A549 (cell line): ENCODE measurements at regions not wholly inside any gene's neighbourhood (a gene's known extent, or its start where the extent isn't known, plus 50 kb on each side); places are given as distances from the start of the nearest gene placed in this dataset.

Experiments used
- ATAC-seq, 2 experiments: fragments of 200-7000 bp in 1 of 2; fragments of >200 bp in 1 of 2; cut with Nextera tagmentation in 1 of 2; cut with Tn5 transposase in 1 of 2; 3 replicates each; pipeline versions ENCODE4 v1.8.0 to v1.9.1; 2018 to 2020; ENCODE audit warnings: mild to moderate bottlenecking in 1 of 2, moderate library complexity in 1 of 2
- CTCF ChIA-PET: fragments of 300-600 bp; sonication (Branson Sonifier 250); formaldehyde crosslinking; extraction: SDS; loops from one replicate; lab custom pipeline; 2021; ENCODE audit warnings: antibody characterized with exemption, inconsistent platforms; lab: Yijun Ruan, JAX
- POLR2A ChIA-PET: fragments of 350-600 bp; formaldehyde crosslinking; extraction: SDS; loops from one replicate; lab custom pipeline; 2021; ENCODE audit warnings: antibody characterized with exemption, inconsistent platforms; lab: Yijun Ruan, JAX
- DNase-seq, 2 experiments: peaks; one replicate each; pipeline versions ENCODE4 v3.0.0 to v3.0.0-alpha.2; 2011 to 2016; ENCODE audit warnings: low read depth in 1 of 2, low spot score in 1 of 2
- FAIRE-seq: peaks from 2 replicates; lab custom pipeline; 2011; peaks lifted over from hg19 to GRCh38; lab: Jason Lieb, UNC
- H3K27ac ChIP-seq, 2 experiments: fragments of >200 bp; sonication (Bioruptor Twin); formaldehyde crosslinking; 3 replicates each; pipeline ENCODE4 v1.5.1; 2016 to 2017
- H3K4me1 ChIP-seq: fragments of >200 bp; sonication (Bioruptor Twin); formaldehyde crosslinking; 3 replicates; pipeline ENCODE4 v1.6.1; 2016
- H3K4me2 ChIP-seq: fragments of >200 bp; sonication (Bioruptor Twin); formaldehyde crosslinking; 3 replicates; pipeline ENCODE4 v1.6.1; 2016
- H3K4me3 ChIP-seq: fragments of >200 bp; sonication (Bioruptor Twin); formaldehyde crosslinking; 3 replicates; pipeline ENCODE4 v1.5.1; 2016
- H3K9me3 ChIP-seq: fragments of >200 bp; sonication (Bioruptor Twin); formaldehyde crosslinking; 3 replicates; pipeline ENCODE4 v1.6.1; 2016
- CBX2 ChIP-seq: fragments of 200-600 bp; sonication (generic); IDR thresholded peaks from 2 replicates; pipeline ENCODE4 v1.6.1; 2016; ENCODE audit warnings: low read depth, mild to moderate bottlenecking, borderline replicate concordance
- CBX8 ChIP-seq: fragments of 200-600 bp; sonication (generic); IDR thresholded peaks from 2 replicates; pipeline ENCODE4 v1.6.1; 2016
- CHD2 ChIP-seq: fragments of 150-350 bp; IDR thresholded peaks from 2 replicates; pipeline ENCODE4 v1.6.1; 2014; ENCODE audit warnings: low read length; ENCODE audit not compliant: partially characterized antibody
- CHD4 ChIP-seq: fragments of 200-600 bp; sonication (generic); IDR thresholded peaks from 2 replicates; pipeline ENCODE4 v1.6.1; 2016; ENCODE audit warnings: antibody characterized with exemption, mild to moderate bottlenecking, borderline replicate concordance
- EHMT2 ChIP-seq: fragments of 200-600 bp; sonication (generic); IDR thresholded peaks from 2 replicates; pipeline ENCODE4 v1.6.1; 2016; ENCODE audit warnings: antibody characterized with exemption, low read depth, mild to moderate bottlenecking, moderate library complexity
- FOSB ChIP-seq: fragments of 250-450 bp; sonication (Bioruptor Pico); IDR thresholded peaks from 2 replicates; pipeline ENCODE4 v1.5.0; 2020; ENCODE audit warnings: mild to moderate bottlenecking, moderate library complexity
- FOXS1 ChIP-seq: fragments of 250-450 bp; sonication (Bioruptor Pico); IDR thresholded peaks from 2 replicates; pipeline ENCODE4 v1.5.0; 2020; ENCODE audit warnings: mild to moderate bottlenecking, moderate library complexity
- HEYL ChIP-seq: fragments of 250-450 bp; sonication (Bioruptor Pico); IDR thresholded peaks from 2 replicates; pipeline ENCODE4 v1.8.0; 2021; ENCODE audit warnings: mild to moderate bottlenecking, moderate library complexity
- HOXA7 ChIP-seq: fragments of 250-450 bp; sonication (Bioruptor Pico); IDR thresholded peaks from 2 replicates; pipeline ENCODE4 v1.5.0; 2020; ENCODE audit warnings: mild to moderate bottlenecking, moderate library complexity
- HOXB13 ChIP-seq: fragments of 250-450 bp; sonication (Bioruptor Pico); IDR thresholded peaks from 2 replicates; pipeline ENCODE4 v1.5.0; 2020; ENCODE audit warnings: low read depth, mild to moderate bottlenecking, moderate library complexity
- HOXB5 ChIP-seq: fragments of 250-450 bp; sonication (Bioruptor Pico); IDR thresholded peaks from 2 replicates; pipeline ENCODE4 v1.5.0; 2020; ENCODE audit warnings: mild to moderate bottlenecking, moderate library complexity
- JUN ChIP-seq, 2 experiments: fragments of >200 bp; sonication (Bioruptor Twin); formaldehyde crosslinking; IDR thresholded peaks; 2 replicates in 1 of 2; 3 replicates in 1 of 2; pipeline ENCODE4 v1.6.1; 2016 to 2017
- MAFK ChIP-seq: fragments of 450-650 bp; IDR thresholded peaks from 2 replicates; pipeline ENCODE4 v1.6.1; 2014; ENCODE audit not compliant: partially characterized antibody
- NPAS2 ChIP-seq: fragments of 250-450 bp; sonication (Bioruptor Pico); IDR thresholded peaks from 2 replicates; pipeline ENCODE4 v1.8.0; 2022; ENCODE audit warnings: mild to moderate bottlenecking, moderate library complexity, borderline replicate concordance
- NR3C1 ChIP-seq: fragments of >200 bp; sonication (Bioruptor Twin); formaldehyde crosslinking; IDR thresholded peaks from 3 replicates; pipeline ENCODE4 v1.6.1; 2017
- POLR2AphosphoS2 ChIP-seq: conservative IDR thresholded peaks from 2 replicates; pipeline ENCODE4 v1.6.1; 2012; ENCODE audit warnings: low read length, improper control_type of control experiment, inconsistent platforms
- RNF2 ChIP-seq: fragments of 200-600 bp; sonication (generic); IDR thresholded peaks from 2 replicates; pipeline ENCODE4 v1.6.1; 2016; ENCODE audit warnings: low read depth, mild to moderate bottlenecking, antibody characterized with exemption, moderate library complexity, borderline replicate concordance
- SMC3 ChIP-seq: fragments of >200 bp; sonication (Bioruptor Twin); formaldehyde crosslinking; IDR thresholded peaks from 3 replicates; pipeline ENCODE4 v1.6.1; 2018; ENCODE audit warnings: inconsistent platforms
- TP53 ChIP-seq: fragments of 250-450 bp; sonication (Bioruptor Pico); IDR thresholded peaks from 2 replicates; pipeline ENCODE4 v1.5.0; 2021; ENCODE audit warnings: mild to moderate bottlenecking, moderate library complexity
- ZNF302 ChIP-seq: fragments of 250-450 bp; sonication (Bioruptor Pico); IDR thresholded peaks from 2 replicates; pipeline ENCODE4 v1.9.0; 2021; ENCODE audit warnings: inconsistent platforms, mild to moderate bottlenecking, moderate library complexity
- ZSCAN20 ChIP-seq: fragments of 250-450 bp; sonication (Bioruptor Pico); IDR thresholded peaks from 2 replicates; pipeline ENCODE4 v1.8.0; 2022; ENCODE audit warnings: mild to moderate bottlenecking, moderate library complexity
- WGBS: methylation state at CpG from one replicate; pipeline ENCODE4 v1.1.6; 2017; ENCODE audit errors: missing lambda C conversion rate; 5-methylcytosine and 5-hydroxymethylcytosine counted together
- TF ChIP-seq, protein P1 (sequence below): IDR thresholded peaks from 2 replicates; pipeline ENCODE4 v1.6.1; 2012
- TF ChIP-seq, protein P2 (sequence below): fragments of 250-450 bp; sonication (Bioruptor Pico); IDR thresholded peaks from 2 replicates; pipeline ENCODE4 v1.5.0; 2020; ENCODE audit warnings: low read depth, mild to moderate bottlenecking, moderate library complexity
- TF ChIP-seq, protein P3 (sequence below): fragments of >200 bp; sonication (Bioruptor Twin); formaldehyde crosslinking; IDR thresholded peaks from 3 replicates; pipeline ENCODE4 v1.5.1; 2016
- TF ChIP-seq, protein P4 (sequence below): fragments of 200-600 bp; sonication (generic); IDR thresholded peaks from 2 replicates; pipeline ENCODE4 v1.6.1; 2016; ENCODE audit warnings: antibody characterized with exemption, mild to moderate bottlenecking, moderate library complexity

DNA sequence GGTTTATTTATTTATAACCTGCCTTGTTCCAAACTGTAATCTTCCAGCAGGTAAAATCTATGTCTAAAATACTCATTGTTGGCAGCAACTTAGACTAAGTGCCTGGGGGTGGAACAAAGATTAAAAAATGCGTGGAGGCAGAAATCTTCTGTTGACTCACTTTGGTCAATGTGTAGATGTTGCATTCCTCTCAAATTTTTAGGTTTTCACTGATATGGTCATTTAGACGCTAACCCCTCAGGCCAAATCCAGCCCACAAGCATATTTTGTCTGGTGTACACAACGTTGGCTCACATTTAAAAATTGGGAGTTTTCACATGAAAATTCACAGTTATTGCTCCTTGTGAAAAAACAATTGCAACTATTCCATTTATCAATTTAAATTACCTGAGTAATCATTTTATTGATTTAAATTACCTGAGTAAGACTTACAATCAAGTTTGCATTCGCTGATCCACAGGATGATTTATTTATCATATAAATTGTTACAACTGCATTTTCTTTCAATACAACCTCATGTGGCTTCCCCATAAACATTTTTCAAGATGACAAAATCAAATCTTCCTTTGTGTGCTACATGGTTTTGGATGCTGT is 564.2 kb downstream of the TSN start:
- Histone ChIP-seq H3K9me3 (no peaks in the 10 kb centered on the region), H3K4me2 (no peak overlapping the region), H3K4me1 (no peaks in the 10 kb centered on the region), H3K27ac (no peak overlapping the region), H3K4me3 (no peak overlapping the region)
- DNase-seq (no peak), FAIRE-seq (no peak), ATAC-seq (no peak)
- POLR2A ChIA-PET, result no interaction called here
- 4% methylated on average over 4 of the region's 4 CpGs for WGBS
- TF ChIP-seq FOSB (CRISPR knock-in tag), result no peak
- TF ChIP-seq HEYL, result no peak
- no peak for TF ChIP-seq EHMT2
- TF ChIP-seq SMC3, result no peak
- CTCF ChIA-PET, result no interaction called here

DNA sequence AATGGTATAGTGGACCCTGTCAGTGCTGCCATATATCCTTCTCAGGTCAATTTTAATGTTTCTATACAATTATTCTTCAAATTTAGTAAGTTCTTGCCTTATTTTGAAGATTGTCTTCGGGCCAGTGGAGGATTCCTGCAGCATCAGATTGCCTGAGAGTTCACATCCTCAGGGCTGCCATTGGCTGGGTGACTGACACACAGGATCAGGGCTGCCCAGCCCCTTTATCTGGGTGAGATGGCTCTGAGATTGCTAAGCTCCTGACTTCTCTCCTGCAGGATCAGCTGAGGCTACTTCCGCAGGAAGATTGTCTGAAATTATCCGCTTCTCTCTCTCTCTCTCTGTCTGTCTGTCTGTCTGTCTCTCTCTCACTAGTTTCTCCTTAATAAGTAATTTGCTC is 567.4 kb downstream of the TSN start:
- ChIA-PET CTCF (no interaction called here), POLR2A (no interaction called here)
- Histone ChIP-seq H3K4me2 (no peak overlapping the region), H3K27ac (no peak overlapping the region), H3K4me1 (no peaks in the 10 kb centered on the region), H3K4me3 (no peak overlapping the region), H3K9me3 (no peaks in the 10 kb centered on the region)
- no peak for FAIRE-seq
- 56% methylated on average over 3 of the region's 3 CpGs for WGBS
- no peak for DNase-seq
- no peak for ATAC-seq
- TF ChIP-seq, protein P1, sequence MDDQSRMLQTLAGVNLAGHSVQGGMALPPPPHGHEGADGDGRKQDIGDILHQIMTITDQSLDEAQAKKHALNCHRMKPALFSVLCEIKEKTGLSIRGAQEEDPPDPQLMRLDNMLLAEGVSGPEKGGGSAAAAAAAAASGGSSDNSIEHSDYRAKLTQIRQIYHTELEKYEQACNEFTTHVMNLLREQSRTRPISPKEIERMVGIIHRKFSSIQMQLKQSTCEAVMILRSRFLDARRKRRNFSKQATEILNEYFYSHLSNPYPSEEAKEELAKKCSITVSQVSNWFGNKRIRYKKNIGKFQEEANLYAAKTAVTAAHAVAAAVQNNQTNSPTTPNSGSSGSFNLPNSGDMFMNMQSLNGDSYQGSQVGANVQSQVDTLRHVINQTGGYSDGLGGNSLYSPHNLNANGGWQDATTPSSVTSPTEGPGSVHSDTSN, result no peak
- TF ChIP-seq CHD4 (no peak), HOXB5 (CRISPR knock-in tag) (no peak), NR3C1 (no peak), CBX8 (no peak), RNF2 (no peak), CHD2 (no peak)
- TF ChIP-seq, protein P2, sequence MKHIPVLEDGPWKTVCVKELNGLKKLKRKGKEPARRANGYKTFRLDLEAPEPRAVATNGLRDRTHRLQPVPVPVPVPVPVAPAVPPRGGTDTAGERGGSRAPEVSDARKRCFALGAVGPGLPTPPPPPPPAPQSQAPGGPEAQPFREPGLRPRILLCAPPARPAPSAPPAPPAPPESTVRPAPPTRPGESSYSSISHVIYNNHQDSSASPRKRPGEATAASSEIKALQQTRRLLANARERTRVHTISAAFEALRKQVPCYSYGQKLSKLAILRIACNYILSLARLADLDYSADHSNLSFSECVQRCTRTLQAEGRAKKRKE (CRISPR knock-in tag), result no peak

DNA sequence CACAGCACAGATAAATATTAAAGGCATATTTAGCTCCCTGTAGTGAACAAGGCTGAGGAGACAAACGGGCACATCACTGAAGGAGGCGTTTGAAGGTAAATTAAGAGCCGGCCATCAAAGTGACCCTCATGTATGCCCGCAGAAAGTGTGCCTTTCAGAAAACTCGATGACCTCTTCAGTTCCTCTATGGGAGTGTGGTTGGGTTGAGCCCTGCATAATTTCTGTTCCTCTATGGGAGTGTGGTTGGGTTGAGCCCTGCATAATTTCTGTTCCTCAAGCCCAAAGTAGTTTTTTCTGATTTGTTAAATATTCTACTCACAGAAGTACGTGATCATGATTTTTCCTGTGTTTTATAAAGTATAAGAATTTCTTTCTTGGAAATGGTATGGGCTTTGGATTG is 568.5 kb downstream of the TSN start:
- Histone ChIP-seq H3K27ac (no peak overlapping the region), H3K4me2 (no peak overlapping the region), H3K4me1 (no peaks in the 10 kb centered on the region), H3K4me3 (no peak overlapping the region), H3K9me3 (no peaks in the 10 kb centered on the region)
- CTCF ChIA-PET, result no interaction called here
- DNase-seq (no peak), ATAC-seq (no peak), FAIRE-seq (no peak)
- WGBS, result 6% methylated on average over 6 of the region's 6 CpGs
- TF ChIP-seq ZNF302 (CRISPR knock-in tag) (no peak), CBX2 (no peak), ZSCAN20 (CRISPR knock-in tag) (no peak), FOXS1 (CRISPR knock-in tag) (no peak), HOXB13 (CRISPR knock-in tag) (no peak), HEYL (no peak), TP53 (CRISPR knock-in tag) (no peak), POLR2AphosphoS2 (no peak), NR3C1 (no peak), EHMT2 (no peak), HOXA7 (CRISPR knock-in tag) (no peak), JUN (IDR thresholded peaks at IDR 0.05) (no peak), NPAS2 (no peak), FOSB (CRISPR knock-in tag) (no peak), MAFK (no peak)
- TF ChIP-seq, protein P1, result no peak
- TF ChIP-seq, protein P3, sequence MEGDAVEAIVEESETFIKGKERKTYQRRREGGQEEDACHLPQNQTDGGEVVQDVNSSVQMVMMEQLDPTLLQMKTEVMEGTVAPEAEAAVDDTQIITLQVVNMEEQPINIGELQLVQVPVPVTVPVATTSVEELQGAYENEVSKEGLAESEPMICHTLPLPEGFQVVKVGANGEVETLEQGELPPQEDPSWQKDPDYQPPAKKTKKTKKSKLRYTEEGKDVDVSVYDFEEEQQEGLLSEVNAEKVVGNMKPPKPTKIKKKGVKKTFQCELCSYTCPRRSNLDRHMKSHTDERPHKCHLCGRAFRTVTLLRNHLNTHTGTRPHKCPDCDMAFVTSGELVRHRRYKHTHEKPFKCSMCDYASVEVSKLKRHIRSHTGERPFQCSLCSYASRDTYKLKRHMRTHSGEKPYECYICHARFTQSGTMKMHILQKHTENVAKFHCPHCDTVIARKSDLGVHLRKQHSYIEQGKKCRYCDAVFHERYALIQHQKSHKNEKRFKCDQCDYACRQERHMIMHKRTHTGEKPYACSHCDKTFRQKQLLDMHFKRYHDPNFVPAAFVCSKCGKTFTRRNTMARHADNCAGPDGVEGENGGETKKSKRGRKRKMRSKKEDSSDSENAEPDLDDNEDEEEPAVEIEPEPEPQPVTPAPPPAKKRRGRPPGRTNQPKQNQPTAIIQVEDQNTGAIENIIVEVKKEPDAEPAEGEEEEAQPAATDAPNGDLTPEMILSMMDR, result no peak
- TF ChIP-seq, protein P4, sequence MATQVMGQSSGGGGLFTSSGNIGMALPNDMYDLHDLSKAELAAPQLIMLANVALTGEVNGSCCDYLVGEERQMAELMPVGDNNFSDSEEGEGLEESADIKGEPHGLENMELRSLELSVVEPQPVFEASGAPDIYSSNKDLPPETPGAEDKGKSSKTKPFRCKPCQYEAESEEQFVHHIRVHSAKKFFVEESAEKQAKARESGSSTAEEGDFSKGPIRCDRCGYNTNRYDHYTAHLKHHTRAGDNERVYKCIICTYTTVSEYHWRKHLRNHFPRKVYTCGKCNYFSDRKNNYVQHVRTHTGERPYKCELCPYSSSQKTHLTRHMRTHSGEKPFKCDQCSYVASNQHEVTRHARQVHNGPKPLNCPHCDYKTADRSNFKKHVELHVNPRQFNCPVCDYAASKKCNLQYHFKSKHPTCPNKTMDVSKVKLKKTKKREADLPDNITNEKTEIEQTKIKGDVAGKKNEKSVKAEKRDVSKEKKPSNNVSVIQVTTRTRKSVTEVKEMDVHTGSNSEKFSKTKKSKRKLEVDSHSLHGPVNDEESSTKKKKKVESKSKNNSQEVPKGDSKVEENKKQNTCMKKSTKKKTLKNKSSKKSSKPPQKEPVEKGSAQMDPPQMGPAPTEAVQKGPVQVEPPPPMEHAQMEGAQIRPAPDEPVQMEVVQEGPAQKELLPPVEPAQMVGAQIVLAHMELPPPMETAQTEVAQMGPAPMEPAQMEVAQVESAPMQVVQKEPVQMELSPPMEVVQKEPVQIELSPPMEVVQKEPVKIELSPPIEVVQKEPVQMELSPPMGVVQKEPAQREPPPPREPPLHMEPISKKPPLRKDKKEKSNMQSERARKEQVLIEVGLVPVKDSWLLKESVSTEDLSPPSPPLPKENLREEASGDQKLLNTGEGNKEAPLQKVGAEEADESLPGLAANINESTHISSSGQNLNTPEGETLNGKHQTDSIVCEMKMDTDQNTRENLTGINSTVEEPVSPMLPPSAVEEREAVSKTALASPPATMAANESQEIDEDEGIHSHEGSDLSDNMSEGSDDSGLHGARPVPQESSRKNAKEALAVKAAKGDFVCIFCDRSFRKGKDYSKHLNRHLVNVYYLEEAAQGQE, result no peak
- POLR2A ChIA-PET, result no interaction called here
